H1 (cell line): ENCODE measurements at regions not wholly inside any gene's neighbourhood (a gene's known extent, or its start where the extent isn't known, plus 50 kb on each side); places are given as distances from the start of the nearest gene placed in this dataset.

Source experiments
- CHD1 ChIP-seq: IDR thresholded peaks from 2 replicates; pipeline ENCODE4 v1.6.1; 2012; ENCODE audit warnings: low read depth, low read length, improper control_type of control experiment
- CHD2 ChIP-seq: IDR thresholded peaks from 2 replicates; pipeline ENCODE4 v1.6.1; 2012; ENCODE audit warnings: low read length, improper control_type of control experiment
- EZH2 ChIP-seq: fragments of 200-600 bp; sonication (generic); IDR thresholded peaks from 2 replicates; pipeline ENCODE4 v1.7.1; 2012; ENCODE audit warnings: low read depth, mild to moderate bottlenecking, moderate library complexity, low read length, inconsistent platforms; ENCODE audit not compliant: severe bottlenecking
- HDAC2 ChIP-seq, 2 experiments: fragments of 300-600 bp in 1 of 2; sonication (generic) in 1 of 2; IDR thresholded peaks; 2 replicates each; pipeline ENCODE4 v1.6.1; 2011 to 2012; ENCODE audit warnings: low read depth in 2 of 2, low read length in 2 of 2, mild to moderate bottlenecking in 2 of 2, moderate library complexity in 2 of 2, borderline replicate concordance in 1 of 2, inconsistent platforms in 1 of 2
- KDM4A ChIP-seq: IDR thresholded peaks from one replicate; pipeline ENCODE4 v1.7.1; 2012; ENCODE audit warnings: low read depth, mild to moderate bottlenecking, moderate library complexity, low read length, inconsistent platforms; ENCODE audit not compliant: severe bottlenecking
- MAFK ChIP-seq: IDR thresholded peaks from 2 replicates; pipeline ENCODE4 v1.6.1; 2012; ENCODE audit warnings: low read depth, mild to moderate bottlenecking, improper control_type of control experiment, low read length
- POLR2A ChIP-seq, 2 experiments: IDR thresholded peaks; 1 replicate in 1 of 2; 2 replicates in 1 of 2; pipeline ENCODE4 v1.6.1; 2011; ENCODE audit warnings: low read depth in 2 of 2, low read length in 2 of 2, mild to moderate bottlenecking in 2 of 2; ENCODE audit errors: control extremely low read depth in 1 of 2
- POLR2AphosphoS5 ChIP-seq: IDR thresholded peaks from 2 replicates; pipeline ENCODE4 v1.6.1; 2011; ENCODE audit warnings: low read depth, low read length
- SP1 ChIP-seq: IDR thresholded peaks from 2 replicates; pipeline ENCODE4 v1.6.1; 2011; ENCODE audit warnings: low read depth, low read length
- TAF1 ChIP-seq: IDR thresholded peaks from 2 replicates; pipeline ENCODE4 v1.6.1; 2011; ENCODE audit warnings: mild to moderate bottlenecking, low read depth, low read length
- TF ChIP-seq, protein P1 (sequence below), 3 experiments: IDR thresholded peaks; 1 replicate in 2 of 3; 2 replicates in 1 of 3; pipeline versions ENCODE4 v1.5.1 to v1.6.1; 2011; ENCODE audit warnings: low read length in 3 of 3, mild to moderate bottlenecking in 3 of 3, inconsistent platforms in 2 of 3, low read depth in 1 of 3, moderate library complexity in 1 of 3; ENCODE audit not compliant: insufficient read depth in 1 of 3; ENCODE audit errors: control extremely low read depth in 1 of 3
- TF ChIP-seq, protein P2 (sequence below): IDR thresholded peaks from 2 replicates; pipeline ENCODE4 v1.6.1; 2012; ENCODE audit warnings: inconsistent platforms

DNA sequence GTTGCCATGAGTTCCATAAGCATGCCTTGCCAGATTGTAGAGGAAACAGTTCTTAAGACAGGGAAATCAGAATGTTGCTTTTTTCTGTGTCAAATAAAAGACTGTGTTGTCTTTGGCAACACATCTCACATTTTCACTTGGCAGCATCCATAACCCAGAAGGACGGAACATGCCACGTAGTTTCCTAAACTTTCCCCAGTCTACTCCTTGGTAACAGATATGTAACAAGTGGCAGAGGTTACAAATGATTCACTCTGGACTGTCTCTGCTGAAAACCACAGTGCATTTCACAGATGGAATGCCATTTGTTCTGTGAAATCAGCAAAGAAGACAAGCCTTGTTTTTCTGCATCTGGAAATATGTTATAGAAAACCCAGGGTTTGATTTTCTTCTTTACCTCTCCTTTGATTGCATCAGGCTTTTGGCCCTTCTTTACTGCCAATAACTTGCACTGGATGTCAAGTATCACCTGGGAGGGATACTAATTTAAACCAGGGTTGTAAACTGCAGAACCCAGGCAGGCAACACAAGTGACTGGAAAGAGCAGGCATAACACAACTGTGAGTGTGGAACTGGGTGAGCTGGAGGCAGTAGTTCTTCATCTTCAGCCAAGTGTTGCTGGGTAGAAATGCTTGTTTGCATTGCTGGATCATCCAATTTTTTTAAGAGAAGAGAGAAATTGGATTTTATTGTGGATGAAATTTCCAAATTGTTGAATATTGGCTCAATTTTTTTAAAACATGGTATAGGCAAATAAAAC, 124.4 kb upstream of the FOXB1 start:
- TF ChIP-seq, protein P1, sequence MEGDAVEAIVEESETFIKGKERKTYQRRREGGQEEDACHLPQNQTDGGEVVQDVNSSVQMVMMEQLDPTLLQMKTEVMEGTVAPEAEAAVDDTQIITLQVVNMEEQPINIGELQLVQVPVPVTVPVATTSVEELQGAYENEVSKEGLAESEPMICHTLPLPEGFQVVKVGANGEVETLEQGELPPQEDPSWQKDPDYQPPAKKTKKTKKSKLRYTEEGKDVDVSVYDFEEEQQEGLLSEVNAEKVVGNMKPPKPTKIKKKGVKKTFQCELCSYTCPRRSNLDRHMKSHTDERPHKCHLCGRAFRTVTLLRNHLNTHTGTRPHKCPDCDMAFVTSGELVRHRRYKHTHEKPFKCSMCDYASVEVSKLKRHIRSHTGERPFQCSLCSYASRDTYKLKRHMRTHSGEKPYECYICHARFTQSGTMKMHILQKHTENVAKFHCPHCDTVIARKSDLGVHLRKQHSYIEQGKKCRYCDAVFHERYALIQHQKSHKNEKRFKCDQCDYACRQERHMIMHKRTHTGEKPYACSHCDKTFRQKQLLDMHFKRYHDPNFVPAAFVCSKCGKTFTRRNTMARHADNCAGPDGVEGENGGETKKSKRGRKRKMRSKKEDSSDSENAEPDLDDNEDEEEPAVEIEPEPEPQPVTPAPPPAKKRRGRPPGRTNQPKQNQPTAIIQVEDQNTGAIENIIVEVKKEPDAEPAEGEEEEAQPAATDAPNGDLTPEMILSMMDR (IDR thresholded peaks at IDR 0.05; ENCODE audit: control extremely low read depth in 1 of 3, insufficient read depth in 1 of 3, low read depth in 1 of 3, low read length in 3 of 3) = no peak
- TF ChIP-seq POLR2A (IDR thresholded peaks at IDR 0.05; ENCODE audit: control extremely low read depth in 1 of 2, low read depth in 2 of 2, low read length in 2 of 2) = no peak
- TF ChIP-seq, protein P2, sequence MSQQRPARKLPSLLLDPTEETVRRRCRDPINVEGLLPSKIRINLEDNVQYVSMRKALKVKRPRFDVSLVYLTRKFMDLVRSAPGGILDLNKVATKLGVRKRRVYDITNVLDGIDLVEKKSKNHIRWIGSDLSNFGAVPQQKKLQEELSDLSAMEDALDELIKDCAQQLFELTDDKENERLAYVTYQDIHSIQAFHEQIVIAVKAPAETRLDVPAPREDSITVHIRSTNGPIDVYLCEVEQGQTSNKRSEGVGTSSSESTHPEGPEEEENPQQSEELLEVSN = no peak
- TF ChIP-seq KDM4A = no peak
- no peak for TF ChIP-seq TAF1
- TF ChIP-seq POLR2AphosphoS5 = no peak
- no peak for TF ChIP-seq EZH2
- no peak for TF ChIP-seq MAFK
- no peak for TF ChIP-seq CHD1
- TF ChIP-seq HDAC2 (IDR thresholded peaks at IDR 0.05; ENCODE audit: borderline replicate concordance in 1 of 2, low read depth in 2 of 2, low read length in 2 of 2) = no peak
- TF ChIP-seq CHD2 = no peak
- no peak for TF ChIP-seq SP1
